Ishikawa (cell line): ENCODE measurements at regions not wholly inside any gene's neighbourhood (a gene's known extent, or its start where the extent isn't known, plus 50 kb on each side); places are given as distances from the start of the nearest gene placed in this dataset.

Experiments
- CEBPB ChIP-seq: IDR thresholded peaks from 2 replicates; pipeline ENCODE4 v1.6.1; 2012
- CREB1 ChIP-seq: IDR thresholded peaks from 2 replicates; pipeline ENCODE4 v1.6.1; 2012; ENCODE audit warnings: low read depth
- EGR1 ChIP-seq: IDR thresholded peaks from 2 replicates; pipeline ENCODE4 v1.6.1; 2012
- EP300 ChIP-seq: IDR thresholded peaks from 2 replicates; pipeline ENCODE4 v1.6.1; 2012; ENCODE audit warnings: borderline replicate concordance
- FOXM1 ChIP-seq: IDR thresholded peaks from 2 replicates; pipeline ENCODE4 v1.6.1; 2012; ENCODE audit warnings: low read depth, borderline replicate concordance
- NFIC ChIP-seq: IDR thresholded peaks from 2 replicates; pipeline ENCODE4 v1.6.1; 2012
- RAD21 ChIP-seq: IDR thresholded peaks from 2 replicates; pipeline ENCODE4 v1.6.1; 2012; ENCODE audit warnings: low read depth
- TAF1 ChIP-seq: IDR thresholded peaks from 2 replicates; pipeline ENCODE4 v1.6.1; 2012; ENCODE audit warnings: low read depth, mild to moderate bottlenecking
- TCF12 ChIP-seq: IDR thresholded peaks from 2 replicates; pipeline ENCODE4 v1.6.1; 2012; ENCODE audit warnings: low read depth
- TEAD4 ChIP-seq: IDR thresholded peaks from 2 replicates; pipeline ENCODE4 v1.6.1; 2012
- YY1 ChIP-seq: IDR thresholded peaks from 2 replicates; pipeline ENCODE4 v1.6.1; 2012; ENCODE audit warnings: low read depth
- ZBTB7A ChIP-seq: IDR thresholded peaks from 2 replicates; pipeline ENCODE4 v1.6.1; 2012; ENCODE audit warnings: low read depth
- TF ChIP-seq, protein P1 (sequence below): IDR thresholded peaks from 2 replicates; pipeline ENCODE4 v1.6.1; 2012
- TF ChIP-seq, protein P2 (sequence below): IDR thresholded peaks from 2 replicates; pipeline ENCODE4 v1.6.1; 2012
- TF ChIP-seq, protein P3 (sequence below): IDR thresholded peaks from 2 replicates; pipeline ENCODE4 v1.6.1; 2012; ENCODE audit warnings: low read depth, mild to moderate bottlenecking

DNA sequence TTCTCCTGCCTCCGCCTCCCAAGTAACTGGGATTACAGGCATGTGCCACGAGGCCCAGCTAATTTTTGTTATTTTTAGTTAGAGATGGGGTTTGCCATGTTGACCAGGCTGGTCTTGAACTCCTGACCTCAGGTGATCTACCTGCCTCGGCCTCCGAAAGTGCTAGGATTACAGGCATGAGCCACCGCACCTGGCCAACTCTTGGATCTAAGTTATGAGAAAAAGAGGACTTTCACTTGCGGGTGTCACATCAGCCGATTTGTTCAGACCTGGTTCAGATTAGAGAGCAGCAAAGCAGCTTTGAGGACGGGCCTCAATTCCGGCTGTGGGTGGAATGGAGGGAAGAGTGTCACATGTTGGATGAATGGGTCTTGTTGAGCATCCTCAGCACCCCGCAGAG lies 61.0 kb upstream of the FGFR2 start:
- TF ChIP-seq RAD21 (no peak), EGR1 (no peak), TAF1 (no peak), CREB1 (no peak), TCF12 (no peak), ZBTB7A (no peak), EP300 (no peak), YY1 (no peak), CEBPB (no peak), FOXM1 (no peak), NFIC (no peak), TEAD4 (no peak)
- TF ChIP-seq, protein P1, sequence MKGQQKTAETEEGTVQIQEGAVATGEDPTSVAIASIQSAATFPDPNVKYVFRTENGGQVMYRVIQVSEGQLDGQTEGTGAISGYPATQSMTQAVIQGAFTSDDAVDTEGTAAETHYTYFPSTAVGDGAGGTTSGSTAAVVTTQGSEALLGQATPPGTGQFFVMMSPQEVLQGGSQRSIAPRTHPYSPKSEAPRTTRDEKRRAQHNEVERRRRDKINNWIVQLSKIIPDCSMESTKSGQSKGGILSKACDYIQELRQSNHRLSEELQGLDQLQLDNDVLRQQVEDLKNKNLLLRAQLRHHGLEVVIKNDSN = no peak
- TF ChIP-seq, protein P2, sequence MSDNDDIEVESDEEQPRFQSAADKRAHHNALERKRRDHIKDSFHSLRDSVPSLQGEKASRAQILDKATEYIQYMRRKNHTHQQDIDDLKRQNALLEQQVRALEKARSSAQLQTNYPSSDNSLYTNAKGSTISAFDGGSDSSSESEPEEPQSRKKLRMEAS = no peak
- TF ChIP-seq, protein P3, sequence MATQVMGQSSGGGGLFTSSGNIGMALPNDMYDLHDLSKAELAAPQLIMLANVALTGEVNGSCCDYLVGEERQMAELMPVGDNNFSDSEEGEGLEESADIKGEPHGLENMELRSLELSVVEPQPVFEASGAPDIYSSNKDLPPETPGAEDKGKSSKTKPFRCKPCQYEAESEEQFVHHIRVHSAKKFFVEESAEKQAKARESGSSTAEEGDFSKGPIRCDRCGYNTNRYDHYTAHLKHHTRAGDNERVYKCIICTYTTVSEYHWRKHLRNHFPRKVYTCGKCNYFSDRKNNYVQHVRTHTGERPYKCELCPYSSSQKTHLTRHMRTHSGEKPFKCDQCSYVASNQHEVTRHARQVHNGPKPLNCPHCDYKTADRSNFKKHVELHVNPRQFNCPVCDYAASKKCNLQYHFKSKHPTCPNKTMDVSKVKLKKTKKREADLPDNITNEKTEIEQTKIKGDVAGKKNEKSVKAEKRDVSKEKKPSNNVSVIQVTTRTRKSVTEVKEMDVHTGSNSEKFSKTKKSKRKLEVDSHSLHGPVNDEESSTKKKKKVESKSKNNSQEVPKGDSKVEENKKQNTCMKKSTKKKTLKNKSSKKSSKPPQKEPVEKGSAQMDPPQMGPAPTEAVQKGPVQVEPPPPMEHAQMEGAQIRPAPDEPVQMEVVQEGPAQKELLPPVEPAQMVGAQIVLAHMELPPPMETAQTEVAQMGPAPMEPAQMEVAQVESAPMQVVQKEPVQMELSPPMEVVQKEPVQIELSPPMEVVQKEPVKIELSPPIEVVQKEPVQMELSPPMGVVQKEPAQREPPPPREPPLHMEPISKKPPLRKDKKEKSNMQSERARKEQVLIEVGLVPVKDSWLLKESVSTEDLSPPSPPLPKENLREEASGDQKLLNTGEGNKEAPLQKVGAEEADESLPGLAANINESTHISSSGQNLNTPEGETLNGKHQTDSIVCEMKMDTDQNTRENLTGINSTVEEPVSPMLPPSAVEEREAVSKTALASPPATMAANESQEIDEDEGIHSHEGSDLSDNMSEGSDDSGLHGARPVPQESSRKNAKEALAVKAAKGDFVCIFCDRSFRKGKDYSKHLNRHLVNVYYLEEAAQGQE = no peak

DNA sequence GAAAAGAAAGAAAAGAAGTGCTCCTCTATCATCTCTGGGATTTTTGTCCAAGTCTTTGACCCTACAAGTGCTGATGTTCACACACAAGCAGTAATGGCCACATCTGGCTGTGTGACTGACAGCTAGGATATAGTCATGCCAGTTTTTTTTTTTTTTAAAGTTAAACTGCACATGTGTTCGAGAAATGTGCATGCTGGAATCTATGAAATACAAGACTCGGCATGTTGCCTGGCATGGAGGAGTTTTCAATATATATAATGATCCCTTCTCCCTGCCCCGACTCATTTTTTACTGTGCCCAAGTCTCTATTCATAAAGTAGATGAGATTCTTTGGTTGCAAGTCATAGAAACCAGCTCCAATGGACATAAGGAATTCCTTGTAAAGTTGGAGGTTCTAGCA lies 60.4 kb upstream of the FGFR2 start:
- TF ChIP-seq NFIC (no peak), TCF12 (no peak), TAF1 (no peak), RAD21 (no peak), TEAD4 (no peak), CREB1 (no peak), FOXM1 (no peak), EP300 (no peak), YY1 (no peak), EGR1 (no peak), ZBTB7A (no peak)
- TF ChIP-seq, protein P1 = no peak
- TF ChIP-seq, protein P2 = no peak

DNA sequence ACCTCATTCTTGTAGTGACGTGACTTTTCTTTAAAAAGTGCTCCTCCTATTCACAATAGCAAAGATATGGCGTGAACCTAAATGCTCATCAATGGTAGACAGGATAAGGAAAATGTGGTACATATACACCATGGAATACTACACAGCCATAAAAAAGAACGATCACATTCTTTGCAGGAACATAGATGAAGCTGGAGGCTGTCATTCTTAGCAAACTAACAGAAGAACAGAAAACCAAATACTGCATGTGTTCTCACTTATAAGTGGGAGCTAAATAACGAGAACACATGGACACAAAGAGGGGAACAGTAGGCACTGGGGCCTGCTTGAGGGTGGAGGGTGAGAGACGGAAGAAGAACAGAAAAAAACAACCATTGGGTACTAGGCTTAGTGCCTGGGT lies 59.9 kb upstream of the FGFR2 start:
- TF ChIP-seq CREB1 = no peak
- no peak for TF ChIP-seq TCF12
- TF ChIP-seq TEAD4 = no peak
- no peak for TF ChIP-seq CEBPB
- TF ChIP-seq, protein P3 = no peak
- TF ChIP-seq EGR1 = no peak
- TF ChIP-seq, protein P2 = no peak
- no peak for TF ChIP-seq RAD21
- no peak for TF ChIP-seq YY1
- no peak for TF ChIP-seq EP300
- no peak for TF ChIP-seq NFIC
- no peak for TF ChIP-seq FOXM1
- TF ChIP-seq TAF1 = no peak
- TF ChIP-seq, protein P1 = no peak
- no peak for TF ChIP-seq ZBTB7A

DNA sequence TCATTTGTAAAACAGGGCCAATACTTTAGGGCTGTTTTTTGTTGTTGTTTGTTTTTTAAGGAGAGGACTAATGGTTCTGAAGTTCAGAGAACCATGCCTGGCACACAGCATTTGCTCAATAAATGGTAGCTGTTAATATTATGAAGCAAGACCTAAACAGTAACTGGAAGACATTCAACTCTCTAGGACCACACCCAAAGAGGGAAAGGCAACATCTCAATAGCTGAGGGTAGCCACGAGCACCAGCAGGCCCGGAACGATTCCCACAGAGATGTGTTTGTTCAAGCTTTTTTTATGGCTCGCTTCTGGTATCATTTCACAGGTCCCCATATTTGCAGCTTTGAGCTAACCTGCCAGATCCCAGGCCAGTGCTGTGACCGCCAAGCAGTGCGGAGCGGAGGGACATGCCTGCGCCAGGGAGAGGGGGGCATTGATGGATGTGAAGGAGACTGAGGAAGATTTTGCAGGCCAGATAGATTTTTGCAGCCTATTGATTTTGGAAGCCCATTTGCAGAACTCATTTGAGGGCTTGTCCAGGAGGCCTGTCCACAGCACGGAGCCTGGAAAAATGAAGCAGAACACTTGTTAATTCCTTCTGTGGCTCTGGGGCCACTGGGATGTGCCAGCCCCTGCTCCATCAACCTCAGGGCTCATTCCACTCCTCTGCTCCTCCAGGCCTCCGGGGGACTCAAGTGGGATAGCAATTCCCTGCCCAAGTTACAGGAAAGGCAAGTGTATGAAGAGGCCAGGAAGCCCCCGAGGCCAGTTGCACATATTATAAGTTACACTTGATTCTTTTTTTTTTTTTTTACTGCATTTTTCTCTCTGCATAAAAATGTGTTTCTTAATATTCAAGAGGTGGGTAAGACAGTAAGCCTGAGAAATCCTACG lies 57.3 kb upstream of the FGFR2 start:
- no peak for TF ChIP-seq TCF12
- no peak for TF ChIP-seq EGR1
- TF ChIP-seq, protein P1 = no peak
- no peak for TF ChIP-seq ZBTB7A
- TF ChIP-seq, protein P3 = no peak
- TF ChIP-seq CREB1 = no peak
- TF ChIP-seq FOXM1 = no peak
- TF ChIP-seq TEAD4 = no peak
- no peak for TF ChIP-seq TAF1
- TF ChIP-seq EP300 = no peak
